RCC 7860 (cell line): ENCODE measurements at regions not wholly inside any gene's neighbourhood (a gene's known extent, or its start where the extent isn't known, plus 50 kb on each side); places are given as distances from the start of the nearest gene placed in this dataset.
"Not testable (repeated sequence)": the region's sequence is repeated elsewhere in the genome, so short reads cannot be mapped to it uniquely, and the experiment has no call there.

Experiments
- DNase-seq: peaks from one replicate; pipeline ENCODE4 v3.0.0-alpha.2; 2015; ENCODE audit warnings: low spot score
- FAIRE-seq: peaks from 2 replicates; lab custom pipeline; 2012; peaks lifted over from hg19 to GRCh38; lab: Jason Lieb, UNC

DNA sequence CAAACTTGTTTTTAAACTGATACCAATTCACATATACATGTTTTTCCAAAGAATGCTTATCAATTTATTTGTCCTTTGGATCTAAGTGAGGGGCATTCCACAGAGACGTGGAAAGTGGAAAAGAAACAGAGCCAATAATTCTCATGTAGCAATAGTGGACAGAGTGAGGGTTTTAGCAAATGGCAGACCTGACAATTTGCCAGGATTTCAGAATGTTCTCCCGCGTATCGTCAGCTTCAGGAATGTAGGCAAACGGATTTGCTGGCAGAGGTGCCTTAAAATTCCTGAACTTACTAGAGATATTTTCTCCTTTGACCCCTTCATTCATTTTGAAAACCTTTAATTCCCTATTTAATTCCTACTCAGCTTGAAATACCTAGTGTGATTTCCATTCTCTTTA lies 193.4 kb upstream of the CPHXL start:
- FAIRE-seq (no peak), DNase-seq (no peak)

GRCh38 chr16:75921281-75921680 lies 195.0 kb upstream of the CPHXL start:
- FAIRE-seq (no peak), DNase-seq (no peak)

- DNase-seq (no peak), FAIRE-seq (no peak)
Measured at GRCh38 chr16:75922250-75922649, 196.0 kb upstream of the CPHXL start.

DNA sequence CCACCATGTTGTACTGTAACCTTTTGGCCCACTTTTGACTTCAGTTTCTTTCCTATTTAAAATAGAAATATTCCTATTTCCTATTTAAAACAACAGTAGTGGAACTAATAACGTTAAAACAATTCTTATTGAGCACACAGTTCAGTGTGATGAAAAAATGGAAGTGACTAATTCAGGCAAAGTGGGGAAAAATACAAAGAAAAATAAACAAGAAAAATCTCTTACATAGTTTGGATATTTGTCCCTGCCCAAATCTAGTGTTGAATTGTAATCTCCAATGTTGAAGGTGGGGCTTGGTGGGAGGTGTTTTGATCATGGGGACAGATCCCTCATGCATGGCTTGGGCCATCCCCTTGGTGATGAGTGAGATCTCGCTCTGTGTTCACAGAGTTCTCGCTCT lies 198.1 kb upstream of the CPHXL start:
- DNase-seq, result no peak
- FAIRE-seq, result no peak

DNA sequence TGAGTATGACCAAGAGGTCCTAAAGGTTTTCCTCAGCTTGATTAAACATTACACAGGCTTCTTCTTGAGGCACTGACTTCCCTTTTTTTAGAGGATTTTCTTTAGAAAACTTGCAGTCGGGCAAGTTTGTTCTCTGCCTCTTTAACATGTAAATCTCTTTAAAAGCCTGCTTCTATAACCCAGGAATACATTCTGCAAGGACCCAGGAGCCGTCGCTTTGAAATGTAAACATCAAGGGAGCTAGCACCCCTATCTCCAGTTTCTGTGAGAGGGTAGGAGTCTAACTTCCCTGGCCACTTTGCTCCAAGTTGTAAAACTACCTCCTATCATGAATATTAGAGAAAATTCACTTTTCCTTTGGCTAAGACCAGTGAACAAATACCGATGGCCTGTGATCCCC lies 201.5 kb upstream of the CPHXL start:
- no peak for DNase-seq

GRCh38 chr16:75928295-75928694 lies 202.0 kb upstream of the CPHXL start:
- FAIRE-seq (no peak), DNase-seq (no peak)

More for the DNA sequence above, 201.5 kb upstream of the CPHXL start:
- no peak for FAIRE-seq

GRCh38 chr16:75929046-75929445 lies 202.8 kb upstream of the CPHXL start:
- no peak for FAIRE-seq
- no peak for DNase-seq

DNA sequence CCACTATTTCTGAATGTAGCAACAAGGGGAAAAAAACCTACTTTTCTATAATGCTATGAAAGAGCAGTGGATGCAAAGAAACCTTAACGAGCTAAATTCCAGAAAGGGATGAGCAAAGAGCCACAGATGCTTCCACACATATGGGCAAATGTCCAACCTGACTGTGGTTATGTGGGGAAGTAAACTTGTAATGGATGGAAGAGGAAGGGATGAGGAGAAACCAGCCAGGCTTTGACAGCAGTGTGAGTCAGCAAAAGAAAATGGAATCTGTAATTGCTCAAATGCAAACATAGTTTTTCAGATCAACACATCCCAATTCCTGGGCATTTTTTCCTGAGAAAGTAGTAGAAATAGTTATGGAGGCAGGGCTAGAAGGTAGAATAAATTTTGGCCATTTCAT lies 204.8 kb upstream of the CPHXL start:
- FAIRE-seq (no peak), DNase-seq (peak; percentile 24)

- FAIRE-seq, result no peak
- no peak for DNase-seq
Measured at GRCh38 chr16:75931970-75932369, 205.7 kb upstream of the CPHXL start.

DNA sequence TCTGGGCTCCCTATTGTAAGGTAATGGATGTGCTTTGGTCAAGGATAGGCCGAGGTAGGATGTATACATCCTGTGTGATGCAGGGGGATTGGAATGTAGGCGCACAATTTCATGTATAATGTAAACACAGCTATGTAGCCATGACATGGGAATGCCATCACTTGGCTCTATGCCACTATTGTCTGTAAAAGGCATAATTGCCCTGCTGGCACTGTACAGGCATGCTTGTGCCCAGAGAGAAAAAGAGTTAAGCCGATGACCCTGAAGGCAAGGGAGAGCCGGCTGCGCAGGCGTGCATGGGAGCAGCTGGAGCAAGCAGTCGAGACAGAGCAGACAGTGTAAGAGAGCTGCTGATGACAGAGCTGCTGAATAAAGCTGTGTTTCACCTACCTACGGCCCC lies 212.5 kb upstream of the CPHXL start:
- DNase-seq, result no peak
- no peak for FAIRE-seq

DNA sequence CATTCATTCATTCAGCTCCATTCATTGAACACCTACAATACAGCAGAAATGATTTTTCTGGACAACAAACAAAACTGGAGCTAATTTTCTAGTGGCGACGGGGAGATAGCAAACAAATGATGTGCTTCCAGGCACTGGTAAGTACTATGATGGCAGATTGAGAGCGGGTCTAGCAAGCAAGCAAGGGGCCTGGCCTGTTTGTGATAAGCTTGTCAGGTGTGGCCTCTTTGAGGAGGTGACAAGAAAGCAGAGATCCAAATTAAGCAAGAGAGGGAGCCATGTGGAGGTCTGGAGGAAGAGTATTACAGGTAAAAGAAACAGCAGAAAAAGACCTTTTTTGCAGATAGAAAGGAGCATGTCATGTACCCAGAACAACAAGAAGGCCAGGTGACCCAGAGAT lies 216.1 kb upstream of the CPHXL start:
- no peak for DNase-seq
- no peak for FAIRE-seq

GRCh38 chr16:75942936-75943335 lies 216.6 kb upstream of the CPHXL start:
- FAIRE-seq, result no peak
- DNase-seq, result no peak

DNA sequence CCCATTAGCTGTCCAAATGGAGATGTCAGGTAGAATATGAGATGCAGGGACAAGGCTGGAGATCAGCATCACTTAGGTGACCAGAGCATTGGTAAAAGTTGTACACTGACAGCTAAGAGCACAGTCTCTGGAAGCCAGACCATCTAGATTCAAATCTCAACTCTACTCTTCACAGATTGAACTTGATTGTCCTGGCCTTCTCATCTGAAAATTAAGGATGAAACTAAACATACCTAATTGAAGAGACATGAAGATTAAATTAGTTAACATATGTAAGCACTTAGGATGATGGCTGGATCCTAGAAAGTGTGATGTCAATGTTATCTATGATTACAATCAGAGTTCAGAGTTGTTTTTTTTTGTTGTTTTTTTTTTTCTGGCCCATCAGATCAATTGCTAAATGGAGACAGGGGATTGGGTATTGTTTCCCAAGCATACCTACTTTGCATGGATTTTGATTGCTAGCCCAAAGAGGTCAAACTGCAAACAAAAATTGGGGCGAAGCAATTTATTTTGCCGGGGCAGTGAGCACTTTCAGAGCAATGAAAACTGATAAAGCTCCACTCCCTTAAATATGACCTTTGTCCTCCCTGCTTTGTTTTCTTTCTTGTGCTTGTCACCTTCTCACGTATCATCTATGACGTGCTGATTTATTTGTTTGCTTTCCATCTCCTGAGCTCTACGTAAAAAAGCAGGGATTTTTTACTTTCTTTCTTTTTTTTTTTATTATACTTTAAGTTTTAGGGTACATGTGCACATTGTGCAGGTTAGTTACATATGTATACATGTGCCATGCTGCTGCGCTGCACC lies 217.6 kb upstream of the CPHXL start:
- FAIRE-seq (no peak), DNase-seq (no peak)

- FAIRE-seq (no peak), DNase-seq (no peak)
Measured at GRCh38 chr16:75945916-75946457, 219.7 kb upstream of the CPHXL start.

- no peak for DNase-seq
- FAIRE-seq, result no peak
Measured at GRCh38 chr16:75947626-75948239, 221.4 kb upstream of the CPHXL start.

GRCh38 chr16:75948441-75948840 lies 222.2 kb upstream of the CPHXL start:
- no peak for FAIRE-seq
- DNase-seq, result no peak

DNA sequence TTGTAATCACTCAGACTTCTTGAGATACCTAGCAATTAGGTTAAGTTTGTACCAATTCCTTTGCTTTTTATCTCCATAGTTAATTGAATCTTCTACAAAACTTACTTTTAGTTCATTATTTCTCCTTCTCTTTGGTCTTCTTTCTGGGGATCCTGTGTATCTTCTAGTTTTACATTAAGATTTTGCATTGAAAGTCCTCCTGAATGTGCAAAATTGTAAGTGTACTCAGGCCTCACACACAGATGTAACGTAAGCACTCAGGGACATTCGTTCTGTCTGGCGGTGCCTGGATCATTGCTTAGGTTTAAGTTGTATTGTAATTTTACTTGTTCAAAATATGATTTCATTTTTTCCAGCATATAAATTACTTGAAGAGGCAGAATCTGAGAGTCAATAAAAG lies 222.6 kb upstream of the CPHXL start:
- no peak for DNase-seq
- FAIRE-seq, result no peak

DNA sequence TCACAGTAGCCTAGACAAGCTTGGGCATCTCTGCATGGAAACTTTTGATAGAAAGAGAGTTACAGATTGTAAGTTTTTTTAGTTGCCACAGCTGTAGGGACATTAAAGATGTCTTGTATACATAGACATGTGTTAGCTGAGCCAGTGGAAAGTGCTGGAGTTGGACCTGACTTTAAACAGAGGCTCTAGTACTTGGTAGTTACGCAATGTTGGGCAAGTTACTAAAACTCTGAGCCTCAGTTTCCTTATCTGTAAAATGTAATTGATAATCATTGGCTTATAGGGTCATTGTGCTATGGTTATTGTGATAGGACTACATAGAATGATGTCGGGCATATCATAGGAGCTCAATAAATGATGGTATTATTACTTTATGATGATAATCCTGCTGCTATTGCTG lies 225.8 kb upstream of the CPHXL start:
- FAIRE-seq, result no peak
- DNase-seq, result no peak

- DNase-seq (no peak), FAIRE-seq (no peak)
Measured at GRCh38 chr16:75957870-75958269, 231.6 kb upstream of the CPHXL start.

GRCh38 chr16:75965504-75966374 lies 239.4 kb upstream of the CPHXL start:
- FAIRE-seq (no peak), DNase-seq (no peak)

DNA sequence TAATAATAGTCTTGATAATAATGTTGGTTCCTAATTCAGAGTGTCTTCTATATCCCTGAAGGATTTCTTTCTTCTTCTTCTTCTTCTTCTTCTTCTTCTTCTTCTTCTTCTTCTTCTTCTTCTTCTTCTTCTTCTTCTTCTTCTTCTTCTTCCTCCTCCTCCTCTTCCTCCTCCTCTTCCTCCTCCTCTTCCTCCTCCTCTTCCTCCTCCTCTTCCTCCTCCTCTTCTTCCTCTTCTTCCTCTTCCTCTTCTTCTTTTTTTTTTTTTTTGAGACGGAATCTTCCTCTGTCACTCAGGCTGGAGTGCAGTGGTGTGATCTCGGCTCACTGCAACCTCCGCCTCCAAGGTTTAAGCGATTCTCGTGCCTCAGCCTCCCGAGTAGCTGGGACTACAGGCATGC lies 242.8 kb upstream of the CPHXL start:
- not testable (repeated sequence) for FAIRE-seq, DNase-seq
